Naive thymus-derived CD8-positive, alpha-beta T cell (primary cell): ENCODE measurements at regions not wholly inside any gene's neighbourhood (a gene's known extent, or its start where the extent isn't known, plus 50 kb on each side); places are given as distances from the start of the nearest gene placed in this dataset.

ENCODE experiments used
- ATAC-seq, 2 donors: fragments of 150-1000 bp; cut with Tn5 transposase in 1 of 2; sonication (Bioruptor Pico), chemical (Tn5 transposase) in 1 of 2; 1 replicate in 1 of 2; 2 replicates in 1 of 2; pipeline ENCODE4 v1.10.0; 2021; ENCODE audit warnings: mild to moderate bottlenecking in 2 of 2, moderate library complexity in 2 of 2
- POLR2A ChIA-PET: fragments of 350-600 bp; sonication (Branson Sonifier 250); formaldehyde crosslinking; loops from one replicate; lab custom pipeline; 2021; ENCODE audit warnings: antibody characterized with exemption; lab: Charles Lee
- DNase-seq, 10 donors: peaks; one replicate each; pipeline versions ENCODE4 v3.0.0 to v3.0.0-alpha.2; 2020 to 2022
- H3K27ac Mint-ChIP-seq, 10 donors: one replicate each; pipeline ENCODE4 v1.8.0; 2020 to 2022; ENCODE audit warnings: mild to moderate bottlenecking in 10 of 10, mixed read lengths in 10 of 10, moderate library complexity in 4 of 10, inconsistent platforms in 1 of 10
- H3K27me3 Mint-ChIP-seq, 5 donors: one replicate each; pipeline ENCODE4 v1.8.0; 2021 to 2022; ENCODE audit warnings: mixed read lengths in 5 of 5
- H3K36me3 Mint-ChIP-seq, 3 donors: one replicate each; pipeline ENCODE4 v1.8.0; 2020 to 2022; ENCODE audit warnings: mixed read lengths in 3 of 3, mild to moderate bottlenecking in 2 of 3, inconsistent platforms in 1 of 3
- H3K4me1 Mint-ChIP-seq, 4 donors: one replicate each; pipeline ENCODE4 v1.8.0; 2021 to 2022; ENCODE audit warnings: mixed read lengths in 4 of 4
- H3K4me3 Mint-ChIP-seq, 10 donors: one replicate each; pipeline ENCODE4 v1.8.0; 2020 to 2022; ENCODE audit warnings: mild to moderate bottlenecking in 10 of 10, mixed read lengths in 10 of 10, moderate library complexity in 6 of 10, inconsistent platforms in 1 of 10
- H3K9me3 Mint-ChIP-seq, 9 donors: one replicate each; pipeline ENCODE4 v1.8.0; 2020 to 2022; ENCODE audit warnings: mixed read lengths in 9 of 9, mild to moderate bottlenecking in 3 of 9, inconsistent platforms in 1 of 9, moderate library complexity in 1 of 9

DNA sequence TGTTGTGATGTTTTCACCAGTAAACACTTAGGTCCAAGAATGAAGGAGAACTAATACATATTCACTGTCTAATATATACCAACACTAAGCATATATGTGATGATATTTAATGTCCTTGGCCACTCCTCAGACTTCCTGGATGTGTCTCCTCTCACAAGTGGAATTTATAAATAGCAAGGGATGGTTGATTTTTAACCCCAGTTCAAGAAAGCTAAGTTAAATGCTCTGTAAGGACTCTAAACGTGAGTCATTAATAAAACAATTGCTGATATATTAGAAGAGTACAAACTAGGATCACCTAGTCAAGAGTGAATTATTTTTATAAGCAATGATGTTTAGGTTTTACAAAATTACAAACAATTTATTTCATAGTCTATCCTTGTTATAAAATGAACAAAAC, 355.9 kb upstream of the TMEM229A start:
- H3K36me3 Mint-ChIP-seq, result no peaks in the 10 kb centered on the region
- H3K27ac Mint-ChIP-seq, result no peak overlapping the region
- H3K4me1 Mint-ChIP-seq, result no peaks in the 10 kb centered on the region
- ATAC-seq (no peak), DNase-seq (no peak)
- no peaks in the 10 kb centered on the region for H3K27me3 Mint-ChIP-seq
- no peak overlapping the region for H3K4me3 Mint-ChIP-seq
- POLR2A ChIA-PET, result no interaction called here
- peaks cover 0 to 5% (median 0%) of the 10 kb centered on the region in 9 donors for H3K9me3 Mint-ChIP-seq

DNA sequence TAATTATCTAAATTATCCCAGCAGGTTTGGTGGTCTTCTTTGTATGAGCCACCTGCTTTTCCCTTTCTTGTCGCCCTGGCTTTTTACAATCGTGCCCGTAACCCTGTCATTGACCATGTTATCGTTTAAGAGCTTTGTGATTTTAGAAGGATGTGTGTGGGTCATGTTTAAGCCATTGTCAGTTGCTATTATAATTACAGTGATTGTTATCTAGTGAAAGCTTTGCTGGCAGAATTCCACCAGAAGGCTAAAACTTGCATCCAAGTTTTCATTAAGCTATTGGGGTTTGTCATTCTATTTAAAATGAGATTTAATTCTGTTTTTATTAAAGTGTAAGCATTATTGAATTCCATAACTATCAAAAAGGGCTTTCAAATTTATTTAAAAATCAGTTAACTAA, 354.2 kb upstream of the TMEM229A start:
- Mint-ChIP-seq H3K27me3 (no peaks in the 10 kb centered on the region), H3K4me3 (no peak overlapping the region), H3K27ac (no peak overlapping the region), H3K9me3 (peaks cover 0 to 5% (median 0%) of the 10 kb centered on the region in 9 donors), H3K4me1 (no peaks in the 10 kb centered on the region), H3K36me3 (no peaks in the 10 kb centered on the region)
- no peak for DNase-seq
- POLR2A ChIA-PET, result no interaction called here
- no peak for ATAC-seq

DNA sequence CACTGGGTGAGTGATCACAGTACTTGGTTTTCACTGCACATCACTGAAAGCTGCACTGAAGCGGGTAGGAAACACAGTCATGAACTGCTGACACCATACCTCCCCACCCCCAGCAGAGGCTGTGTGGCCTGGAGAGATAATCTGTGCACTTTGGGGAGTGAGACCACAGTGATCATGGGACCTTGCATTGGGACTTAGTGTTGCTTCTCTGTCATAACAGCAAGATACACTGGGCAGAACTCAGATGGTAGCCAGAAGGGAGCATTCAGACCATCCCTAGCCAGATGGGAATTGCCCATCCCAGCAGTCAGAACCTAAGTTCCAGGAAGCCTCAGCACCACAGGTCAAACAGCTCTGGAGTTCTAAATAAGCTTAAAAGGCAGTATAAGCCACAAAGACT, 346.4 kb upstream of the TMEM229A start:
- ATAC-seq (no peak), DNase-seq (no peak)
- H3K27me3 Mint-ChIP-seq, result no peaks in the 10 kb centered on the region
- H3K4me1 Mint-ChIP-seq, result no peaks in the 10 kb centered on the region
- H3K4me3 Mint-ChIP-seq, result no peak overlapping the region
- POLR2A ChIA-PET, result no interaction called here
- no peaks in the 10 kb centered on the region for H3K36me3 Mint-ChIP-seq
- peaks cover 0 to 10% (median 4%) of the 10 kb centered on the region in 9 donors for H3K9me3 Mint-ChIP-seq
- H3K27ac Mint-ChIP-seq, result no peak overlapping the region

DNA sequence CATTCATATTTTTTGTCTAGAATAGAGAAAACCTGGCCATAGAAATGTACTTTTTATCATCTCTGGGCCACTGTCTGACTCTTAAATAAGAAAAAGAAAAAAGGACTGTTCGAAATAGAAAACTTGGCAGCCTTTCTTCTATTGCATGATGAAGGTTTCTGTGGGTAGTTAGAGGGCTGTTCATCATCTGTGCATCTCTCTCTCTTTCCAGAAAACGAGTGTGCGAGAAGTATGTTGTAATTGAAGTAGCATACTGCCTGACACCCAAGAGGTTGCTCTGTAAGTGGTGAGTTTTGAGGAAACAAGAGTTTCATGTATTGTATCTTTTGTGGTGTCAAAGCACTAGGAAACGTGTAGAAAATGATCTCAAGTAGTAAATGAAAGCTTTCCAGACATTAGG, 343.2 kb upstream of the TMEM229A start:
- no peak overlapping the region for H3K4me3 Mint-ChIP-seq
- peaks cover 0 to 7% (median 4%) of the 10 kb centered on the region in 9 donors for H3K9me3 Mint-ChIP-seq
- ATAC-seq, result no peak
- no peak overlapping the region for H3K27ac Mint-ChIP-seq
- no peak for DNase-seq
- H3K36me3 Mint-ChIP-seq, result no peaks in the 10 kb centered on the region
- no peaks in the 10 kb centered on the region for H3K27me3 Mint-ChIP-seq
- POLR2A ChIA-PET, result no interaction called here
- no peaks in the 10 kb centered on the region for H3K4me1 Mint-ChIP-seq

GRCh38 chr7:124375391-124375790, 342.5 kb upstream of the TMEM229A start:
- Mint-ChIP-seq H3K4me1 (no peaks in the 10 kb centered on the region), H3K27ac (no peak overlapping the region), H3K9me3 (peaks cover 0 to 7% (median 0%) of the 10 kb centered on the region in 9 donors), H3K27me3 (no peaks in the 10 kb centered on the region), H3K4me3 (no peak overlapping the region), H3K36me3 (no peaks in the 10 kb centered on the region)
- DNase-seq (no peak), ATAC-seq (no peak)
- POLR2A ChIA-PET, result no interaction called here

- no peak overlapping the region for H3K27ac Mint-ChIP-seq
- no peaks in the 10 kb centered on the region for H3K36me3 Mint-ChIP-seq
- DNase-seq (no peak), ATAC-seq (no peak)
- POLR2A ChIA-PET, result no interaction called here
- no peaks in the 10 kb centered on the region for H3K4me1 Mint-ChIP-seq
- peaks cover 0 to 7% (median 0%) of the 10 kb centered on the region in 9 donors for H3K9me3 Mint-ChIP-seq
- no peaks in the 10 kb centered on the region for H3K27me3 Mint-ChIP-seq
- no peak overlapping the region for H3K4me3 Mint-ChIP-seq
Measured at GRCh38 chr7:124369310-124369709, 336.4 kb upstream of the TMEM229A start.

DNA sequence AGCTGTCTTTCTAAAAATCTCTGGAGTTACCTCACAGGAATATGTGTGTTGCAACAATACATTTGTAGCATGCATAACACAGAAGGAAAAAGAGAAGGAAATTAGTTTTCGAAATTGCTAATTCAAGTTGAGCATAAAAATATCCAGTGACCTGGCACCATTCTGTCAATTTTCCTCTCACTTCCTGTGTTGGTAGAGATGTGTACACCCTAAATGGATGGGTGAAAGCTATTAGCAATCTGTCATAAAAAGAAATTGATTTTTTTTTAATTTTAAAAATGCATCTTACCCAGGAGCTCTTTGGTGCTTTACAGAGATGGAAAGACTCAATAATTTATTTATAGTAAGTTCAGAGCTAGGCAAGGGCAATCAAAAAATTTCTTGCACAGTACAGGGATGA, 333.3 kb upstream of the TMEM229A start:
- no peak for ATAC-seq
- no peaks in the 10 kb centered on the region for H3K36me3 Mint-ChIP-seq
- DNase-seq, result no peak
- peaks cover 0 to 20% (median 6%) of the 10 kb centered on the region in 9 donors for H3K9me3 Mint-ChIP-seq
- H3K4me3 Mint-ChIP-seq, result no peak overlapping the region
- H3K4me1 Mint-ChIP-seq, result no peaks in the 10 kb centered on the region
- no peak overlapping the region for H3K27ac Mint-ChIP-seq
- POLR2A ChIA-PET, result no interaction called here
- no peaks in the 10 kb centered on the region for H3K27me3 Mint-ChIP-seq

GRCh38 chr7:124364283-124364682, 331.4 kb upstream of the TMEM229A start:
- no peaks in the 10 kb centered on the region for H3K4me1 Mint-ChIP-seq
- POLR2A ChIA-PET, result no interaction called here
- no peaks in the 10 kb centered on the region for H3K27me3 Mint-ChIP-seq
- no peak overlapping the region for H3K4me3 Mint-ChIP-seq
- ATAC-seq (no peak), DNase-seq (no peak)
- no peaks in the 10 kb centered on the region for H3K36me3 Mint-ChIP-seq
- peaks cover 0 to 24% (median 6%) of the 10 kb centered on the region in 9 donors for H3K9me3 Mint-ChIP-seq
- no peak overlapping the region for H3K27ac Mint-ChIP-seq

- POLR2A ChIA-PET, result no interaction called here
- Mint-ChIP-seq H3K36me3 (no peaks in the 10 kb centered on the region), H3K4me1 (no peaks in the 10 kb centered on the region), H3K9me3 (peaks cover 0 to 9% (median 2%) of the 10 kb centered on the region in 9 donors), H3K27me3 (no peaks in the 10 kb centered on the region), H3K27ac (no peak overlapping the region), H3K4me3 (no peak overlapping the region)
- ATAC-seq, result no peak
- no peak for DNase-seq
Measured at GRCh38 chr7:124354201-124354600, 321.3 kb upstream of the TMEM229A start.

GRCh38 chr7:124351950-124352349, 319.1 kb upstream of the TMEM229A start:
- Mint-ChIP-seq H3K9me3 (peaks cover 0 to 9% (median 9%) of the 10 kb centered on the region in 9 donors), H3K4me1 (no peaks in the 10 kb centered on the region), H3K36me3 (no peaks in the 10 kb centered on the region), H3K4me3 (no peak overlapping the region), H3K27me3 (peaks cover 0 to 2% (median 0%) of the 10 kb centered on the region in 5 donors), H3K27ac (no peak overlapping the region)
- ATAC-seq, result no peak
- no peak for DNase-seq
- POLR2A ChIA-PET, result no interaction called here

DNA sequence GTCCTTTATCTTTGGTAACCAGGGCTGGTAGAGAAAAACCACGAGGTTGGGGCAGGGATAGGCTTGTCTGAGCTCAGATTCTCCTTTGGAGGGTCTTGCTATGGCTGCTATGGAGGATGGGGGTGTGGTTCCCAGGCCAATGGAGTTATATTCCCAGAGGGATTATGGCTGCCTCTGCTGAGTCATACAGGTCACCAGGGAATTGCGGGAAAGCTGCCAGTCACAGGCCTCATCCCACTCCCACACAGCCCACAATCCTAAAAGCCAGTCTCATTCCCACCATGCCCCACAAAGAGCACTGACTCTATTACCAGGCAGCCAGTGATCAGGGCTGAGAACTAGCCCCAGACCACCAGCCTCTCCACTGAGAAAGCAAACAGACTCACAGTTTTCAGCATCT, 316.6 kb upstream of the TMEM229A start:
- peaks cover 5 to 24% (median 11%) of the 10 kb centered on the region in 9 donors for H3K9me3 Mint-ChIP-seq
- no peak overlapping the region for H3K27ac Mint-ChIP-seq
- DNase-seq (no peak), ATAC-seq (no peak)
- POLR2A ChIA-PET, result no interaction called here
- no peak overlapping the region for H3K4me3 Mint-ChIP-seq
- H3K4me1 Mint-ChIP-seq, result no peaks in the 10 kb centered on the region
- H3K36me3 Mint-ChIP-seq, result no peaks in the 10 kb centered on the region
- peaks cover 0 to 2% (median 0%) of the 10 kb centered on the region in 5 donors for H3K27me3 Mint-ChIP-seq

DNA sequence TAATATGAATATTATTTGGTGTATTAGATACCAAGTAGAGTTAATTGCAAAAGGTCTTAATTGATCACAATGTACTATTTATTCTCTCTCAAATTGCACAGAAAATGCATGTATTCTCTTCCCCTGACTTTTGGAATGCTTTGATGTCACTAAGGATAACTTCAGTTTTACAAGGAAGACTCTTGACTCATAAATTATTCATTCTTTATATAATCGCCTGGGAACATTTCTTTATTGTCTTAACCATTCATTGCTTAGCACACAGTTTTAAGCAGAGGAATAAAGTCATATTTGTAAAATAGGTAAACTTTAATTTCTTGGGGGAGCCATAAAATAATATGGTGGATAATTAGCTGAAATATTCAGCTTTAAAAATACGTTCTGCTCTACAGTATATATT, 306.0 kb upstream of the TMEM229A start:
- H3K36me3 Mint-ChIP-seq, result no peaks in the 10 kb centered on the region
- POLR2A ChIA-PET, result no interaction called here
- H3K27me3 Mint-ChIP-seq, result no peaks in the 10 kb centered on the region

DNA sequence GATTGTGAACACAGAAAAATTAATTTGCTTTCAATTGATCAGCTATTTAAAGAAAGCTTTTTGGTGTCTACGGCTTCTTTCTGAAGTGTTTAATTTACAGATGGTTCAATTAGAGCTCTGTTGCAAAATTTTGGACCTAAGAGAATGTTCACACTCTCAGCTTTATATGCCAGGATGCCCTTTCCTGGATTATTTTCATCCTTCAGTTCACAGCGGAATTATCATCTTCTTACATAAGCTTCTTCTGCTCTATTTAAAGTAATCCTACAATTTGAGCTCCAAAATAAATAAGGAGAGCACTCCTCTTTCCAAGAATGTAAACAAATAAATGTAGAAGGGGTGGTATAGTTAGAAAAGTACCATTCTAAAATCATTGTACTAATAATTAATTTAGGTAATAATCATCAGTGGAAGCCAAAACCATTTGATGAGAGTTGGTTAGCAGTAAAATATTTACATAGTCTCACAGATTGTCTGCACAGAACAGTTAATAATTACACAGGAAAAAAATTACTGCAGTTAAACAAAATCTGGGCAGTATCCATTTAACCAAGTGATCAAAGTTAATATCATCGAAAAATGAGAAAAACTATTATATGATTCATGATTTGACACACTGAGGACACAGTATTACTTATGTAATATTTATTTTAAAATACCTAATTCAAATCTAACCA, 298.0 kb upstream of the TMEM229A start:
- DNase-seq, result no peak
- no peak for ATAC-seq
- Mint-ChIP-seq H3K4me1 (no peaks in the 10 kb centered on the region), H3K9me3 (peaks cover 2 to 14% (median 8%) of the 10 kb centered on the region in 9 donors), H3K27ac (no peak overlapping the region), H3K36me3 (no peaks in the 10 kb centered on the region), H3K27me3 (no peaks in the 10 kb centered on the region), H3K4me3 (no peak overlapping the region)
- POLR2A ChIA-PET, result no interaction called here

More for the DNA sequence above, 306.0 kb upstream of the TMEM229A start:
- Mint-ChIP-seq H3K9me3 (peaks cover 0 to 14% (median 1%) of the 10 kb centered on the region in 9 donors), H3K4me3 (no peak overlapping the region), H3K27ac (no peak overlapping the region), H3K4me1 (no peaks in the 10 kb centered on the region)
- ATAC-seq (no peak), DNase-seq (no peak)

GRCh38 chr7:124328774-124329173, 295.9 kb upstream of the TMEM229A start:
- Mint-ChIP-seq H3K4me3 (no peak overlapping the region), H3K4me1 (no peaks in the 10 kb centered on the region), H3K9me3 (peaks cover 2 to 26% (median 12%) of the 10 kb centered on the region in 9 donors), H3K27ac (no peak overlapping the region), H3K27me3 (no peaks in the 10 kb centered on the region), H3K36me3 (no peaks in the 10 kb centered on the region)
- DNase-seq, result no peak
- POLR2A ChIA-PET, result no interaction called here
- ATAC-seq, result no peak
